ENCODE measurements at regions not wholly inside any gene's neighbourhood (a gene's known extent, or its start where the extent isn't known, plus 50 kb on each side); places are given as distances from the start of the nearest gene placed in this dataset.

DNA sequence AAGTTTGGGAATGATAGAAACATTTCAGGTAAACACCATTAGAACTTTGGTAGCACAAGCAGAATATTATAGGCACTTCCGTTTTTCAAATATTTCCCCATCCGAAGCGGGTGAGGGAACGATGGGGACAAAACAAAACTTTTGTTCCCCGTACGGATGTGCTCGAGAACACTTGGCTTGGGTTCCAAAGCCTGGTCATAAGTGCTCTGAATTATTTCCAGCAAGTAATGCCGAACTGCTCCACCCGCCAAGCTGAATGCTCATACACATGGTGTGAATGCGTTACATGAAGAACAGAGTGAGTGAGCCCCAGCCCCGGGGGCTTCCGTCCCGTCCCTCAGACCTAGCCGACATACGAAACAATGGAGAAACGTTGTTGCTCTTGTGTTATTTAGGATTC is 438.2 kb upstream of the ARRDC4 start:
- DNase-seq (ENCODE audit: low read depth, low spot score) (no peak), FAIRE-seq (no peak)
- Histone ChIP-seq H3K27ac (ENCODE audit: control insufficient read depth, insufficient read depth, low read length) (no peak overlapping the region), H3K9me3 (ENCODE audit: control insufficient read depth, low read depth, low read length) (no peaks in the 10 kb centered on the region), H3K36me3 (ENCODE audit: control insufficient read depth in 2 of 2, extremely low read depth in 1 of 2, insufficient read depth in 2 of 2, low read length in 2 of 2) (no peaks in the 10 kb centered on the region), H3K4me3 (ENCODE audit: control insufficient read depth in 2 of 3, extremely low read depth in 1 of 3, insufficient read depth in 2 of 3, low read depth in 1 of 3, low read length in 3 of 3) (no peak overlapping the region), H4K20me1 (ENCODE audit: control insufficient read depth, extremely low read depth, insufficient read depth, low read length) (no peaks in the 10 kb centered on the region), H3K79me2 (ENCODE audit: control insufficient read depth, insufficient read depth, low read length) (no peaks in the 10 kb centered on the region), H3K9ac (ENCODE audit: control insufficient read depth, extremely low read depth, insufficient read depth, low read length) (no peak overlapping the region), H2AFZ (ENCODE audit: control insufficient read depth, low read length) (no peak overlapping the region), H3K4me2 (ENCODE audit: control insufficient read depth, extremely low read depth, insufficient read depth, low read depth, low read length) (no peak overlapping the region), H3K27me3 (ENCODE audit: control insufficient read depth, extremely low read depth, insufficient read depth, low read length) (no peaks in the 10 kb centered on the region), H3K9me1 (ENCODE audit: control insufficient read depth, extremely low read depth, insufficient read depth, low read length) (no peaks in the 10 kb centered on the region), H3K4me1 (ENCODE audit: control insufficient read depth, extremely low read depth, insufficient read depth, low read length) (no peaks in the 10 kb centered on the region)
- dilution Hi-C loops (cut with MboI; ENCODE audit: extremely low pct_ligation_motif_present, low sequenced_read_pairs) = no loop called here
- TF ChIP-seq EZH2 (IDR thresholded peaks at IDR 0.05; ENCODE audit: low read length) = no peak
- TF ChIP-seq, protein P1, sequence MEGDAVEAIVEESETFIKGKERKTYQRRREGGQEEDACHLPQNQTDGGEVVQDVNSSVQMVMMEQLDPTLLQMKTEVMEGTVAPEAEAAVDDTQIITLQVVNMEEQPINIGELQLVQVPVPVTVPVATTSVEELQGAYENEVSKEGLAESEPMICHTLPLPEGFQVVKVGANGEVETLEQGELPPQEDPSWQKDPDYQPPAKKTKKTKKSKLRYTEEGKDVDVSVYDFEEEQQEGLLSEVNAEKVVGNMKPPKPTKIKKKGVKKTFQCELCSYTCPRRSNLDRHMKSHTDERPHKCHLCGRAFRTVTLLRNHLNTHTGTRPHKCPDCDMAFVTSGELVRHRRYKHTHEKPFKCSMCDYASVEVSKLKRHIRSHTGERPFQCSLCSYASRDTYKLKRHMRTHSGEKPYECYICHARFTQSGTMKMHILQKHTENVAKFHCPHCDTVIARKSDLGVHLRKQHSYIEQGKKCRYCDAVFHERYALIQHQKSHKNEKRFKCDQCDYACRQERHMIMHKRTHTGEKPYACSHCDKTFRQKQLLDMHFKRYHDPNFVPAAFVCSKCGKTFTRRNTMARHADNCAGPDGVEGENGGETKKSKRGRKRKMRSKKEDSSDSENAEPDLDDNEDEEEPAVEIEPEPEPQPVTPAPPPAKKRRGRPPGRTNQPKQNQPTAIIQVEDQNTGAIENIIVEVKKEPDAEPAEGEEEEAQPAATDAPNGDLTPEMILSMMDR (optimal IDR thresholded peaks at IDR 0.05 in 1 of 3, IDR thresholded peaks at IDR 0.05 in 1 of 3, conservative IDR thresholded peaks at IDR 0.05 in 1 of 3; ENCODE audit: extremely low read depth in 1 of 3, insufficient read depth in 2 of 3, low read length in 3 of 3) = no peak

DNA sequence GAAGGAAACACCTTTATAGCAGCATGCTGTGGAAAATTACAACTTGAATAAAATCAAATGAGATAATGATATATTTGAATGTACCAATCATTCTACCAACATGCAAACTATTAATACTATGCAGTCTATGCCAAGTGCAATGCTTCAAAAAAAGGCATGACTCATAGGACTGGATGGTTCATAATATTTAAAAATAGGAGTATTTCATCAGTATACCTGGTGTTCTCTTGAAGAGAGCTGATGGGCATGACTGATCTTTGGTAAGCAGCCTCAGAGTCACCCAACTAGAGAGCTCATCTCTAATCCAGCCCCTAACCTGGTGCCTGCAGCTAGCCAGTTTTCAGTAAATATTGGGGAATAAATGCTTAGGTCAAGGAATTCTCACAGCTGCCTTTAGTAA is 434.7 kb upstream of the ARRDC4 start:
- Histone ChIP-seq H3K9me1 (ENCODE audit: control insufficient read depth, extremely low read depth, insufficient read depth, low read length) (no peaks in the 10 kb centered on the region), H3K79me2 (ENCODE audit: control insufficient read depth, insufficient read depth, low read length) (no peaks in the 10 kb centered on the region), H4K20me1 (ENCODE audit: control insufficient read depth, extremely low read depth, insufficient read depth, low read length) (no peaks in the 10 kb centered on the region), H3K4me1 (ENCODE audit: control insufficient read depth, extremely low read depth, insufficient read depth, low read length) (no peaks in the 10 kb centered on the region), H3K4me2 (ENCODE audit: control insufficient read depth, extremely low read depth, insufficient read depth, low read depth, low read length) (no peak overlapping the region), H3K27me3 (ENCODE audit: control insufficient read depth, extremely low read depth, insufficient read depth, low read length) (no peaks in the 10 kb centered on the region), H3K9ac (ENCODE audit: control insufficient read depth, extremely low read depth, insufficient read depth, low read length) (no peak overlapping the region), H3K36me3 (ENCODE audit: control insufficient read depth in 2 of 2, extremely low read depth in 1 of 2, insufficient read depth in 2 of 2, low read length in 2 of 2) (no peaks in the 10 kb centered on the region), H3K27ac (ENCODE audit: control insufficient read depth, insufficient read depth, low read length) (no peak overlapping the region), H3K4me3 (ENCODE audit: control insufficient read depth in 2 of 3, extremely low read depth in 1 of 3, insufficient read depth in 2 of 3, low read depth in 1 of 3, low read length in 3 of 3) (no peak overlapping the region), H2AFZ (ENCODE audit: control insufficient read depth, low read length) (no peak overlapping the region), H3K9me3 (ENCODE audit: control insufficient read depth, low read depth, low read length) (no peaks in the 10 kb centered on the region)
- FAIRE-seq (no peak), DNase-seq (ENCODE audit: low read depth, low spot score) (no peak)
- no peak for TF ChIP-seq EZH2 (IDR thresholded peaks at IDR 0.05; ENCODE audit: low read length)
- TF ChIP-seq, protein P1 (optimal IDR thresholded peaks at IDR 0.05 in 1 of 3, IDR thresholded peaks at IDR 0.05 in 1 of 3, conservative IDR thresholded peaks at IDR 0.05 in 1 of 3; ENCODE audit: extremely low read depth in 1 of 3, insufficient read depth in 2 of 3, low read length in 3 of 3) = no peak
- dilution Hi-C loops (cut with MboI; ENCODE audit: extremely low pct_ligation_motif_present, low sequenced_read_pairs) = no loop called here
